Trophoblast cell (in vitro differentiated cells and primary cell): ENCODE measurements at regions not wholly inside any gene's neighbourhood (a gene's known extent, or its start where the extent isn't known, plus 50 kb on each side); places are given as distances from the start of the nearest gene placed in this dataset.

Experiments
- DNase-seq, 2 donors: peaks; one replicate each; pipeline ENCODE4 v3.0.0-alpha.2; 2016
- H2AFZ ChIP-seq: 2 replicates; pipeline ENCODE4 v1.6.1; 2013; ENCODE audit warnings: low read length, moderate library complexity, mild to moderate bottlenecking; ENCODE audit not compliant: insufficient read depth, poor library complexity
- H2AK5ac ChIP-seq: 2 replicates; pipeline ENCODE4 v1.6.1; 2013; ENCODE audit warnings: mild to moderate bottlenecking, low read length
- H2BK120ac ChIP-seq: 2 replicates; pipeline ENCODE4 v1.6.1; 2013; ENCODE audit warnings: low read length, mild to moderate bottlenecking, moderate library complexity; ENCODE audit not compliant: insufficient read depth, poor library complexity
- H2BK12ac ChIP-seq: 2 replicates; pipeline ENCODE4 v1.6.1; 2013; ENCODE audit warnings: mild to moderate bottlenecking, low read length, moderate library complexity
- H2BK5ac ChIP-seq: 2 replicates; pipeline ENCODE4 v1.6.1; 2013; ENCODE audit warnings: low read length, low read depth, moderate library complexity, mild to moderate bottlenecking; ENCODE audit not compliant: poor library complexity
- H3K14ac ChIP-seq: 2 replicates; pipeline ENCODE4 v1.6.1; 2013; ENCODE audit warnings: mild to moderate bottlenecking, low read length
- H3K18ac ChIP-seq: 2 replicates; pipeline ENCODE4 v1.6.1; 2013; ENCODE audit warnings: mild to moderate bottlenecking, low read length
- H3K23ac ChIP-seq: 2 replicates; pipeline ENCODE4 v1.6.1; 2013; ENCODE audit warnings: low read length
- H3K27ac ChIP-seq: 2 replicates; pipeline ENCODE4 v1.5.1; 2013; ENCODE audit warnings: low read depth, mild to moderate bottlenecking, inconsistent platforms, low read length, moderate library complexity
- H3K27me3 ChIP-seq: 2 replicates; pipeline ENCODE4 v1.6.1; 2013; ENCODE audit warnings: inconsistent platforms, mild to moderate bottlenecking, low read length, moderate library complexity; ENCODE audit not compliant: insufficient read depth
- H3K36me3 ChIP-seq, 2 experiments: 1 replicate in 1 of 2; 2 replicates in 1 of 2; pipeline ENCODE4 v1.6.1; 2013; ENCODE audit warnings: low read length in 2 of 2, mild to moderate bottlenecking in 2 of 2, moderate library complexity in 1 of 2; ENCODE audit not compliant: insufficient read depth in 2 of 2, control insufficient read depth in 1 of 2
- H3K4ac ChIP-seq: 2 replicates; pipeline ENCODE4 v1.6.1; 2013; ENCODE audit warnings: low read depth, mild to moderate bottlenecking, low read length, moderate library complexity
- H3K4me1 ChIP-seq, 2 experiments: 1 replicate in 1 of 2; 2 replicates in 1 of 2; pipeline ENCODE4 v1.6.1; 2013; ENCODE audit warnings: low read length in 2 of 2, mild to moderate bottlenecking in 2 of 2, moderate library complexity in 1 of 2; ENCODE audit not compliant: insufficient read depth in 2 of 2, control insufficient read depth in 1 of 2
- H3K4me2 ChIP-seq: 2 replicates; pipeline ENCODE4 v1.6.1; 2013; ENCODE audit warnings: inconsistent platforms, mild to moderate bottlenecking, low read length, moderate library complexity
- H3K4me3 ChIP-seq: 2 replicates; pipeline ENCODE4 v1.5.1; 2013; ENCODE audit warnings: mild to moderate bottlenecking, low read depth, low read length, inconsistent platforms
- H3K79me1 ChIP-seq: one replicate; pipeline ENCODE4 v1.6.1; 2013; ENCODE audit warnings: low read length
- H3K79me2 ChIP-seq: 2 replicates; pipeline ENCODE4 v1.6.1; 2013; ENCODE audit warnings: low read length, mild to moderate bottlenecking; ENCODE audit not compliant: control insufficient read depth, insufficient read depth, poor library complexity
- H3K9ac ChIP-seq: 2 replicates; pipeline ENCODE4 v1.6.1; 2013; ENCODE audit warnings: mild to moderate bottlenecking, low read length
- H3K9me3 ChIP-seq: 2 replicates; pipeline ENCODE4 v1.6.1; 2013; ENCODE audit warnings: low read depth, mild to moderate bottlenecking, control low read depth, inconsistent platforms, low read length; ENCODE audit not compliant: insufficient read depth
- H4K12ac ChIP-seq: 2 replicates; pipeline ENCODE4 v1.6.1; 2013; ENCODE audit warnings: low read depth, mild to moderate bottlenecking, low read length, moderate library complexity
- H4K8ac ChIP-seq: 2 replicates; pipeline ENCODE4 v1.6.1; 2013; ENCODE audit warnings: low read depth, mild to moderate bottlenecking, low read length, moderate library complexity
- H4K91ac ChIP-seq: one replicate; pipeline ENCODE4 v1.6.1; 2013; ENCODE audit warnings: low read depth, mild to moderate bottlenecking, low read length, moderate library complexity
- WGBS: extraction: QIAGEN DNeasy Blood & Tissue Kit; methylation state at CpG from one replicate; pipeline ENCODE4 v1.1.7; 2013; ENCODE audit warnings: missing lambda C conversion rate; ENCODE audit not compliant: insufficient read length, insufficient coverage; ENCODE audit errors: extremely low coverage; 5-methylcytosine and 5-hydroxymethylcytosine counted together

GRCh38 chr4:13267091-13267490 is 217.0 kb downstream of the RAB28 start:
- Histone ChIP-seq H3K14ac (no peak overlapping the region), H4K8ac (no peak overlapping the region), H2AK5ac (no peak overlapping the region), H3K23ac (no peak overlapping the region), H3K79me2 (no peaks in the 10 kb centered on the region), H3K4me2 (no peak overlapping the region), H3K4ac (no peak overlapping the region), H2BK12ac (no peak overlapping the region), H3K18ac (no peak overlapping the region), H4K91ac (no peak overlapping the region), H3K36me3 (no peaks in the 10 kb centered on the region), H3K4me3 (no peak overlapping the region), H4K12ac (no peak overlapping the region), H3K79me1 (no peaks in the 10 kb centered on the region), H2AFZ (no peak overlapping the region), H2BK120ac (no peak overlapping the region), H3K9ac (no peak overlapping the region), H2BK5ac (no peak overlapping the region), H3K27ac (no peak overlapping the region), H3K27me3 (no peaks in the 10 kb centered on the region), H3K4me1 (peaks cover 0 to 4% of the 10 kb centered on the region in 2 experiments), H3K9me3 (no peaks in the 10 kb centered on the region)
- no peak for DNase-seq
- no CpG with 5 or more reads among the region's 2 CpGs for WGBS

- WGBS: no CpG with 5 or more reads among the region's 3 CpGs
- no peak overlapping the region for H3K18ac ChIP-seq
- H3K23ac ChIP-seq: no peak overlapping the region
Observed at GRCh38 chr4:13266687-13267086, 217.5 kb downstream of the RAB28 start.

GRCh38 chr4:13263967-13264525 is 220.1 kb downstream of the RAB28 start:
- Histone ChIP-seq H3K4me3 (no peak overlapping the region), H3K23ac (no peak overlapping the region), H4K12ac (no peak overlapping the region), H2BK120ac (no peak overlapping the region), H3K79me2 (no peaks in the 10 kb centered on the region), H3K9ac (no peak overlapping the region), H3K79me1 (no peaks in the 10 kb centered on the region), H3K36me3 (no peaks in the 10 kb centered on the region), H3K4me2 (no peak overlapping the region), H2AFZ (no peak overlapping the region), H3K4ac (no peak overlapping the region), H4K91ac (no peak overlapping the region), H2BK5ac (no peak overlapping the region), H4K8ac (no peak overlapping the region), H2AK5ac (no peak overlapping the region), H3K27me3 (no peaks in the 10 kb centered on the region), H3K18ac (no peak overlapping the region), H3K14ac (no peak overlapping the region), H2BK12ac (no peak overlapping the region), H3K4me1 (peaks cover 3 to 7% of the 10 kb centered on the region in 2 experiments), H3K27ac (no peak overlapping the region), H3K9me3 (no peaks in the 10 kb centered on the region)
- no peak for DNase-seq
- WGBS: no CpG with 5 or more reads among the region's 4 CpGs

More at GRCh38 chr4:13266687-13267086, 217.5 kb downstream of the RAB28 start:
- Histone ChIP-seq H2AK5ac (no peak overlapping the region), H3K4ac (no peak overlapping the region), H4K91ac (no peak overlapping the region), H3K79me1 (no peaks in the 10 kb centered on the region), H2AFZ (no peak overlapping the region), H2BK5ac (no peak overlapping the region), H3K36me3 (no peaks in the 10 kb centered on the region), H4K8ac (no peak overlapping the region), H3K27me3 (no peaks in the 10 kb centered on the region), H2BK120ac (no peak overlapping the region), H3K9me3 (no peaks in the 10 kb centered on the region), H2BK12ac (no peak overlapping the region), H4K12ac (no peak overlapping the region), H3K14ac (no peak overlapping the region), H3K27ac (no peak overlapping the region), H3K4me1 (peaks cover 3 to 7% of the 10 kb centered on the region in 2 experiments), H3K4me3 (no peak overlapping the region), H3K4me2 (no peak overlapping the region), H3K9ac (no peak overlapping the region), H3K79me2 (no peaks in the 10 kb centered on the region)
- no peak for DNase-seq

- no peak overlapping the region for H2AK5ac ChIP-seq
- H3K9me3 ChIP-seq: no peaks in the 10 kb centered on the region
- H3K4me2 ChIP-seq: no peak overlapping the region
- H2BK120ac ChIP-seq: no peak overlapping the region
- H3K9ac ChIP-seq: no peak overlapping the region
- no CpG with 5 or more reads among the region's 8 CpGs for WGBS
- DNase-seq: no peak
- no peak overlapping the region for H3K4ac ChIP-seq
- H3K27ac ChIP-seq: no peak overlapping the region
- no peak overlapping the region for H2BK12ac ChIP-seq
- no peak overlapping the region for H3K23ac ChIP-seq
- H4K8ac ChIP-seq: no peak overlapping the region
- no peaks in the 10 kb centered on the region for H3K27me3 ChIP-seq
- no peaks in the 10 kb centered on the region for H3K79me2 ChIP-seq
- no peak overlapping the region for H4K12ac ChIP-seq
- no peak overlapping the region for H3K4me3 ChIP-seq
- no peak overlapping the region for H4K91ac ChIP-seq
- H3K36me3 ChIP-seq: no peaks in the 10 kb centered on the region
- no peak overlapping the region for H2BK5ac ChIP-seq
- no peak overlapping the region for H2AFZ ChIP-seq
- no peak overlapping the region for H3K14ac ChIP-seq
- H3K18ac ChIP-seq: no peak overlapping the region
- no peaks in the 10 kb centered on the region for H3K79me1 ChIP-seq
- peaks cover 3 to 7% of the 10 kb centered on the region in 2 experiments for H3K4me1 ChIP-seq
Observed at GRCh38 chr4:13262816-13263215, 221.3 kb downstream of the RAB28 start.
